ENCODE measurements at regions not wholly inside any gene's neighbourhood (a gene's known extent, or its start where the extent isn't known, plus 50 kb on each side); places are given as distances from the start of the nearest gene placed in this dataset.

GRCh38 chr5:8676695-8677094 is 807.7 kb downstream of the MTRR start:
- TF ChIP-seq EZH2phosphoT487 (IDR thresholded peaks at IDR 0.05; ENCODE audit: borderline replicate concordance, low read depth, low read length) (no peak), CTCF (conservative IDR thresholded peaks at IDR 0.05; ENCODE audit: low read length) (no peak)
